Hepatocyte (in vitro differentiated cells): ENCODE measurements at regions not wholly inside any gene's neighbourhood (a gene's known extent, or its start where the extent isn't known, plus 50 kb on each side); places are given as distances from the start of the nearest gene placed in this dataset.

Experiments
- CTCF ChIP-seq: fragments of 200-600 bp; sonication (generic); IDR thresholded peaks from 2 replicates; pipeline ENCODE4 v1.5.1; 2016; ENCODE audit warnings: antibody characterized with exemption, mild to moderate bottlenecking; ENCODE audit not compliant: poor library complexity
- EZH2 ChIP-seq: fragments of 200-600 bp; sonication (generic); IDR thresholded peaks from 2 replicates; pipeline ENCODE4 v1.6.1; 2016; ENCODE audit warnings: antibody characterized with exemption, mild to moderate bottlenecking, borderline replicate concordance

- TF ChIP-seq CTCF (no peak), EZH2 (no peak)
These were observed 1470.6 kb upstream of the PABPC4L start for GRCh38 chr4:135672202-135672601.
